ENCODE measurements at regions not wholly inside any gene's neighbourhood (a gene's known extent, or its start where the extent isn't known, plus 50 kb on each side); places are given as distances from the start of the nearest gene placed in this dataset.
"Not testable (repeated sequence)": the region's sequence is repeated elsewhere in the genome, so short reads cannot be mapped to it uniquely, and the experiment has no call there.

- Histone ChIP-seq H3K27ac (no peak overlapping the region), H3K27me3 (replicated peaks; ENCODE audit: insufficient read depth) (no peaks in the 10 kb centered on the region), H3K4me1 (replicated peaks) (no peaks in the 10 kb centered on the region), H3K9me3 (no peaks in the 10 kb centered on the region), H3K4me3 (no peak overlapping the region), H3K36me3 (no peaks in the 10 kb centered on the region)
- intact Hi-C loops (cut with DNase I): no loop called here
- TF ChIP-seq POLR2AphosphoS5 (IDR thresholded peaks at IDR 0.05) (no peak), POLR2A (IDR thresholded peaks at IDR 0.05) (no peak), CTCF (IDR thresholded peaks at IDR 0.05) (no peak)
- WGBS: 37% methylated on average over 8 of the region's 8 CpGs
- no peak for DNase-seq (ENCODE audit: low spot score)
Measured at GRCh38 chr3:80618295-80619256, 850.8 kb upstream of the ROBO1 start.

GRCh38 chr3:80612366-80612765 is 844.6 kb upstream of the ROBO1 start:
- Histone ChIP-seq H3K36me3 (no peaks in the 10 kb centered on the region), H3K27ac (no peak overlapping the region), H3K4me1 (replicated peaks) (no peaks in the 10 kb centered on the region), H3K27me3 (replicated peaks; ENCODE audit: insufficient read depth) (no peaks in the 10 kb centered on the region), H3K4me3 (no peak overlapping the region), H3K9me3 (no peaks in the 10 kb centered on the region)
- TF ChIP-seq POLR2AphosphoS5 (IDR thresholded peaks at IDR 0.05): no peak
- TF ChIP-seq CTCF (IDR thresholded peaks at IDR 0.05): no peak
- TF ChIP-seq POLR2A (IDR thresholded peaks at IDR 0.05): no peak
- intact Hi-C loops (cut with DNase I): no loop called here
- no peak for DNase-seq (ENCODE audit: low spot score)
- WGBS: 52% methylated on average over 2 of the region's 2 CpGs

GRCh38 chr3:80608072-80608471 is 840.3 kb upstream of the ROBO1 start:
- H3K27me3 ChIP-seq (replicated peaks; ENCODE audit: insufficient read depth); H3K9me3 ChIP-seq; H3K27ac ChIP-seq; H3K36me3 ChIP-seq; intact Hi-C loops (cut with DNase I); DNase-seq (ENCODE audit: low spot score); H3K4me1 ChIP-seq (replicated peaks); H3K4me3 ChIP-seq: not testable (repeated sequence)
- 90% methylated on average over 3 of the region's 3 CpGs for WGBS

- Histone ChIP-seq H3K27ac (no peak overlapping the region), H3K4me3 (no peak overlapping the region), H3K27me3 (replicated peaks; ENCODE audit: insufficient read depth) (no peaks in the 10 kb centered on the region), H3K4me1 (replicated peaks) (no peaks in the 10 kb centered on the region), H3K9me3 (no peaks in the 10 kb centered on the region), H3K36me3 (no peaks in the 10 kb centered on the region)
- DNase-seq (ENCODE audit: low spot score): no peak
- WGBS: 86% methylated on average over 4 of the region's 4 CpGs
- intact Hi-C loops (cut with DNase I): no loop called here
- no peak for TF ChIP-seq POLR2A (IDR thresholded peaks at IDR 0.05)
- no peak for TF ChIP-seq POLR2AphosphoS5 (IDR thresholded peaks at IDR 0.05)
- no peak for TF ChIP-seq CTCF (IDR thresholded peaks at IDR 0.05)
Measured at GRCh38 chr3:80606073-80606472, 838.3 kb upstream of the ROBO1 start.

- Histone ChIP-seq H3K27me3 (replicated peaks; ENCODE audit: insufficient read depth) (no peaks in the 10 kb centered on the region), H3K27ac (no peak overlapping the region), H3K36me3 (no peaks in the 10 kb centered on the region), H3K4me3 (no peak overlapping the region), H3K9me3 (no peaks in the 10 kb centered on the region), H3K4me1 (replicated peaks) (no peaks in the 10 kb centered on the region)
- intact Hi-C loops (cut with DNase I): no loop called here
- DNase-seq (ENCODE audit: low spot score): no peak
- TF ChIP-seq CTCF (IDR thresholded peaks at IDR 0.05) (no peak), POLR2A (IDR thresholded peaks at IDR 0.05) (no peak), POLR2AphosphoS5 (IDR thresholded peaks at IDR 0.05) (no peak)
Measured at GRCh38 chr3:80601479-80601878, 833.7 kb upstream of the ROBO1 start.

All from prostate gland (tissue), 2 donors.